ENCODE measurements at regions not wholly inside any gene's neighbourhood (a gene's known extent, or its start where the extent isn't known, plus 50 kb on each side); places are given as distances from the start of the nearest gene placed in this dataset.
"Not testable (repeated sequence)": the region's sequence is repeated elsewhere in the genome, so short reads cannot be mapped to it uniquely, and the experiment has no call there.

DNA sequence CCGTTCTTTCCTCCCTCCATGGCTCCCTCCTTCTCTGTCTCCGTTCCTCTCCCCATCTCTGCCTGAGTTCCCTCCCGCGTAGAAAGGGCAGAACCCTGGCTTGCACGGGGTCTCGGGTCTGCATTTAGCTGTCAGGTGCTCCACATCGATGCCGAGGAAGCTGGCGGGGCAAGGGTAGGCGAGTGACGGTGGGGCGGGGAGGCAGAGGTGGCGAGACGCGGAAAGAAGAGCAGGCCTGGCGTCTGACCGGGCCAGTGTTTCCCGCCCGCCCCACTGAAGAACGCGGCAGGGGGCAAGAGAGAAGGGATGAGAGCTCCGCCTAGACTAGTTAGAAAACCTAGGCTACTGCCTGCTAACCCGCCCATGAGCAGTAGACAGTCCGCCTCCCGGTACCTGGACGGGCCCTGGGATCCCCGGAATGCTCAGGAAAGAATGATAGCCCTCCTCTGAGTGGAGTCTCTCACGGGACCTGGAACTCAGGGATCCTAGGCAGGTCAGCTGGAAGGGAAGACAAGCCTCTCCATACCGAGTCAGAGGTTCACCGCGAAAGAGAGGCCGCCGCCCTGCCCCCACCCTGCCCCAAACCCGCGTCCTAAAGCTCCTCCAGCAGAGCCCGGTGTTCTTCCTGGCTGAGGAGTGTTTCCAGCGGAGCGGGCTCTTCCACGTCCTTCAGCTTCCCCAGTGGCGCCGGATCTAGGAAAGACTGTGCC, 357.9 kb upstream of the DEFB115 start:
- DNase-seq, result not testable (repeated sequence)

DNA sequence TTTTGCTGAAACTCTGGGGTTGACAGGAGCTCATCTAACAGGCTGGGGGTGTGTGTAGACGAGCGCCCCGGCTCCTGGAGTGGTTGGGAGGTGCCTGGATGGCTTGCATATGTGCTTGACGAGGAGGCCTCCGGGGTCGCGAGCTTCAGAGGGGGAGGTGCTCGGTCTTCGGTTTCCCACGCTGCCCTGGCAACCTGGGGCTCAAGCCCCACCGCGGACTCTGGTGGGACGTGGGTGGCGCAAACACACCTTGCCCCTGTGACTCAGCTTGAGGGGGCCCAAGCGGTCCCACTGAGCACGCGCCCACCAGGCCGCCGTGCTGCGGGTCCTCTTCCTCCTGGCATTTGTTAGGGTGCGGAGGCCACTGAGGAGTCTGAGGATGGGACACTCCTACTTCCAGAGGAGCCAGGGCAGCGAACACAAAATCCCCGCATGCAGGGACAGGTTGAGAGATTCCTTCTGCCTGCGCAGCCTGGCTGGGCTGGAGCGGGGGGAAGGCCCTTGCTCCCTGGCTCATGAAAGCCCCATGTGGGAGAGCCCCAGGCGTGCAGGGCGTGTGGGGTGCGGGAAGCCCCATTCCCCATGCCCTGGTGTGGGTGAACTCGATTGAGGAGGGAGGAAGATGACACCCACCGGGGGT, 357.3 kb upstream of the DEFB115 start:
- not testable (repeated sequence) for DNase-seq

GRCh38 chr20:30905231-30905630, 352.2 kb upstream of the DEFB115 start:
- DNase-seq, result not testable (repeated sequence)

DNA sequence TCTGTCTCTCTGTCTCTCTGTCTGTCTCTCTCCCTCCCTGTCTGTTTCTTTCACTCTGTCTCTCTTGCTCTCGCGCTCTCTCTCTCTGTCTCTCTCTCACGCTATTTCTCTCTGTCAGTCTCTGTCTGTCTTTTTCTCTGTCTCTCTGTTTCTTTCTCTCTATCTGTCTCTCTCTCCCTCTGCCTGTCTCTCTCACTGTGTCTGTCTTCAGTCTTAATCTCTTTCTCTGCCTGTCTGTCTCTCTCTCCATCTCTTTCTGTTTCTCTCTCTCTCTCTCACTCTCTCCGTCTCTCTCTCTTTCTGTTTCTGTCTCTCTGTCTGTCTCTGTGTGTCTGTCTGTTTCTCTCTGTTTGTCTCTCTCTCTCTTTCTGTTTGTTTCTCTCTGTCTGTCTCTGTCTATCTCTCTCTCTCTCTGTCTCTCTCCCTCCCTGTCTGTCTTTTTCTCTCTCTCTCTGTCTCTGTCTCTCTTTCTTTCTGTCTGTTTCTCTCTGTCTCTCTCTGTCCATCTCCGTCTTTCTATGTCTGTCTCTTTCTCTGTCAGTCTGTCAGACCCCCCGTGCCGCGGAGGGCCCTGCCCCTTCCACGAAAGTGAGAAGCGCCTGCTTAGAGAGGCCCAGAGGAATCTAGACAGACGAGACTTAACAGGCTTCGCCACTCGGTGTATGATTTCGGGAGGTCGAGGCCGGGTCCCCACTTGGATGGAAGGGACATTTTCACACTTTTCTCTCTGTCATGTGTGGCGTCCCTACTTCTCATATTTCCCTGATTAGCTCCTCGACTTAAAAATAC, 346.3 kb upstream of the DEFB115 start:
- no peak for DNase-seq

GRCh38 chr20:30911832-30912660, 345.4 kb upstream of the DEFB115 start:
- not testable (repeated sequence) for DNase-seq

- DNase-seq, result not testable (repeated sequence)
Observed at GRCh38 chr20:30912661-30913026, 344.8 kb upstream of the DEFB115 start.

DNA sequence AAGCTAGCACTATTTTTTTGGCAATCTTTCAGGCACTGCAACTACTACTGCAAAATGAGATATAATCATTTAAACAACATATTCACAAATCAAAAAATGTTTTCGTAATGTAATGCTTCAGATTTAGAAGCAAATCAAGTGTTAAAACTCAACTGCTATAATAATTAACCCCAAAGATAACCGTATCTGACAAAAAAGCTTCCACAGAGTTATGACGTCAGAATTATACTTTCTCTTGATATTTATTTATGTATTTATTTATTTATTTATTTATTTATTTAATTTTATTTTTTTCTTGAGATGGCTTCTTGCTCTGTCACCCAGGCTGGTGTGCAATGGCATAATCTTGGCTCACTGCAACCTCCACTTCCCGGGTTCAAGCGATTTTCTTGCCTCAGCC, 341.1 kb upstream of the DEFB115 start:
- DNase-seq, result not testable (repeated sequence)

DNA sequence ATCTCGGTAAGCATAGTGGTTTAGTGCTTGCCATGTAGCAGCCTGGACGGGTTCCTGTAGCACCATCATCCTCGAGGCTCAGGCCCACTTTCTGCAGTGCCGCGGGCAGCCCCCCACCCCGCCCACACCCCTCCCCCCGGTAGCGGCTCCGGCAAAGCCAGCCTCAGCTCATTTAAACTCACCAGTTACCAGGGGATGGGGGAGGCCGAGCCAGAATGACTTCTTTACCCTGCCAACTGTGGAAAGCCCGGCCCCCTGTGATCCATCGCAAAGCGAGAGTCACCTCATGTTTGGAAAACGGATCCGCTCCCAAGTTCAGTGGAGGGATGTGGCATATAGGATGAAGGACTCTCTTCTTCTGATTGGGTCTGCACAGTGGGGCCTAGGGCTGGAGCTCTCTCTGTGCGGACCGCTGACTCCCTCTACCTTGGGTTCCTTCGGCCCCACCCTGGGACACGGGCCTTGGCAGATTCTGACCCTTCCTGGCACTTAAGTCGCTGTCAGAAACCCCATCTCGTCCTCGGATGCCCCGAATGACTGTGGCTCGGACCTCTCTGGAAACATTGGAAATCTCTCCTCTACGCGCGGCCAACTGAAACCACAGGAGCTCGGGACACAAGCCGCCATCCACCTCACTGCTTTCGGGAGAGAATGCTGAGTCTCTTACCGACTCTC, 337.8 kb upstream of the DEFB115 start:
- no peak for DNase-seq

- DNase-seq, result no peak
Observed at GRCh38 chr20:30921286-30922071, 336.0 kb upstream of the DEFB115 start.

DNA sequence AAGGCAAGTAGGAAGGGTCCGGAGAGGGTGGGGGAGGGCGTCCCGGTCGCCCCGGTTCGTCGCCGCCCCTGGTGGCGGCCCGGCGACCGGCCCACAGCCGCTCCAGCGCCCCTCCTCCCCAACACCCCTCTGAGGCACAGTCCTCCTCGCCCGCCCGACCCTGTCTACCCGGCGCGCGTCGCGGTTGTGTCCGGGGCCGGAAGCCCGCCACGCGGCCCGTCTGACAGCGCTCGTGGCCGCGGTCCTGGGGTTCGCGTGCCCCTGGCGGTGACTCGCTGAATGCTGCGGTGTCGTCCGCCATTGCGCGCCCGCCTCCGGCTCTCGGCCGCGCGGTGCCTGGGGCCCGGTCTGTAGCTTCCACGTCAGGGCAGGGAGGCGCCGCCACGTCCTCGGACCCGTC, 335.3 kb upstream of the DEFB115 start:
- DNase-seq, result no peak

- no peak for DNase-seq
Observed at GRCh38 chr20:30937790-30938189, 319.7 kb upstream of the DEFB115 start.

GRCh38 chr20:30949761-30950160, 307.7 kb upstream of the DEFB115 start:
- DNase-seq, result no peak

- not testable (repeated sequence) for DNase-seq
Observed at GRCh38 chr20:30951088-30951487, 306.4 kb upstream of the DEFB115 start.

DNA sequence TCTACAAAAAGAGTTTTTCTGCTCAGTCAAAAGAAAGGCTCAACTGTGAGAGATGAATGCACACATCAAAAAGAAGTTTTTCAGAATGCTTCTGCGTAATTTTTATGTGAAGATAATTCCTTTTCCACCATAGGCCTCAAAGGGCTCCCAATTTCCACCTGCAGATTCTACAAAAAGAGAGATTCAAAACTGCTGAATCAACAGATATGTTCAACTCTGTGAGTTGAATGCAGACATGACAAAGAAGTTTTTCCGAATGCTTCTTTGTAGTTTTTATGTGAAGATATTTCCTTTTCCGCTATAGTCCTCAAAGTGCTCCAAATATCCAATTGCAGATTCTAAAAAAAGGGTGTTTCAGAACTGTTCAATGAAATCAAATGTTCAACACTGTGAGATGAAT, 300.8 kb upstream of the DEFB115 start:
- DNase-seq, result not testable (repeated sequence)

DNA sequence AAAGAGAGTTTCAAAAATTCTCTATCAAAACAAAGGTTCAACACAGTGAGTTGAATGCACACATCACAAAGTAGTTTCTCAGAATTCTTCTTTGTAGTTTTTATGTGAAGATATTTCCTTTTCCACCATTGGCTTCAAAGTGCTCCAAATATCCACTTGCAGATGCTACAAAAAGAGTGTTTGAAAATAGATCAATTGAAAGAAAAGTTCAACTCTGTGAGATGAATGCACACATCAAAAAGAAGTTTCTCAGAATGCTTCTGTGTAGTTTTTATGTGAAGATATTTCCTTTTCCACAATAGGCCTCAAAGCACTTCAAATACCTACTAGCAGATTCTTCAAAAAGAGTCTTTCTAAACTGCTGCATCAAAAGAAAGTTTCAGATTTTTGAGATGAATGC, 298.3 kb upstream of the DEFB115 start:
- not testable (repeated sequence) for DNase-seq

GRCh38 chr20:30963591-30963990, 293.9 kb upstream of the DEFB115 start:
- no peak for DNase-seq

DNA sequence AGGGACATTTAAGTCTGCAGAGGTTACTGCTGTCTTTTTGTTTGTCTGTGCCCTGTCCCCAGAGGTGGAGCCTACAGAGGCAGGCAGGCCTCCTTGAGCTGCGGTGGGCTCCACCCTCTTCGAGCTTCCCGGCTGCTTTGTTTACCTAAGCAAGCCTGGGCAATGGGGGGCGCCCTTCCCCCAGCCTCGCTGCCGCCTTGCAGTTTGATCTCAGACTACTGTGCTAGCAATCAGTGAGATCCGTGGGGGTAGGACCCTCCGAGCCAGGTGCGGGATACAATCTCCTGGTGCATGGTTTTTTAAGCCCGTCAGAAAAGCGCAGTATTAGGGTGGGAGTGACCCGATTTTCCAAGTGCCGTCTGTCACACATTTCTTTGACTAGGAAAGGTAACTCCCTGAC, 281.6 kb upstream of the DEFB115 start:
- DNase-seq, result not testable (repeated sequence)

GRCh38 chr20:30985386-30985785, 272.1 kb upstream of the DEFB115 start:
- DNase-seq, result no peak

All from NCI-H1417 treated with DMSO at 0.1 percent for 48 hours (cell line).